DND-41 (cell line): ENCODE measurements at regions not wholly inside any gene's neighbourhood (a gene's known extent, or its start where the extent isn't known, plus 50 kb on each side); places are given as distances from the start of the nearest gene placed in this dataset.

Experiments
- ATAC-seq: fragments of 200-7000 bp; cut with Tn5 transposase; 3 replicates; pipeline ENCODE4 v1.9.1; 2021; ENCODE audit warnings: low read depth; ENCODE audit not compliant: insufficient read depth
- DNase-seq: peaks from one replicate; pipeline ENCODE4 v3.0.0-alpha.2; 2020
- H2AFZ ChIP-seq: 2 replicates; pipeline ENCODE4 v1.6.0; 2012; ENCODE audit warnings: low read depth, low read length
- H3K27ac ChIP-seq: 2 replicates; pipeline ENCODE4 v1.5.1; 2012; ENCODE audit warnings: low read length, inconsistent platforms
- H3K27me3 ChIP-seq: fragments of 200-600 bp; sonication (generic); 2 replicates; pipeline ENCODE4 v1.6.0; 2012; ENCODE audit warnings: low read length, mild to moderate bottlenecking, inconsistent platforms; ENCODE audit not compliant: insufficient read depth, poor library complexity
- H3K36me3 ChIP-seq: 2 replicates; pipeline ENCODE4 v1.5.1; 2012; ENCODE audit warnings: low read length, inconsistent platforms; ENCODE audit not compliant: insufficient read depth
- H3K4me1 ChIP-seq: 2 replicates; pipeline ENCODE4 v1.5.1; 2012; ENCODE audit warnings: mild to moderate bottlenecking, low read length; ENCODE audit not compliant: insufficient read depth
- H3K4me2 ChIP-seq: 2 replicates; pipeline ENCODE4 v1.6.0; 2012; ENCODE audit warnings: mild to moderate bottlenecking, moderate library complexity, low read length, inconsistent platforms; ENCODE audit not compliant: insufficient read depth
- H3K4me3 ChIP-seq, 2 experiments: fragments of 200-600 bp in 1 of 2; shearing (Covaris generic) in 1 of 2; 2 replicates each; pipeline ENCODE4 v1.5.1; 2012 to 2016; ENCODE audit warnings: inconsistent platforms in 2 of 2, low read length in 2 of 2, mild to moderate bottlenecking in 2 of 2, low read depth in 1 of 2, moderate library complexity in 1 of 2
- H3K79me2 ChIP-seq: 2 replicates; pipeline ENCODE4 v1.6.0; 2012; ENCODE audit warnings: low read length, inconsistent platforms; ENCODE audit not compliant: insufficient read depth
- H3K9ac ChIP-seq: 2 replicates; pipeline ENCODE4 v1.6.0; 2012; ENCODE audit warnings: low read depth, mild to moderate bottlenecking, inconsistent platforms, low read length, moderate library complexity
- H3K9me3 ChIP-seq: 2 replicates; pipeline ENCODE4 v1.5.1; 2012; ENCODE audit warnings: low read length, moderate library complexity, mild to moderate bottlenecking, inconsistent platforms; ENCODE audit not compliant: insufficient read depth, severe bottlenecking
- H4K20me1 ChIP-seq: 2 replicates; pipeline ENCODE4 v1.6.0; 2012; ENCODE audit warnings: low read length; ENCODE audit not compliant: insufficient read depth
- EZH2 ChIP-seq: IDR thresholded peaks from 3 replicates; pipeline ENCODE4 v1.6.1; 2012; ENCODE audit warnings: borderline replicate concordance, low read depth, mild to moderate bottlenecking, moderate library complexity, low read length, inconsistent platforms; ENCODE audit not compliant: severe bottlenecking
- TF ChIP-seq, protein P1 (sequence below): IDR thresholded peaks from 2 replicates; pipeline ENCODE4 v1.5.1; 2012; ENCODE audit warnings: borderline replicate concordance, low read length, moderate library complexity, mild to moderate bottlenecking; ENCODE audit not compliant: poor library complexity, severe bottlenecking; ENCODE audit errors: extremely low read depth

DNA sequence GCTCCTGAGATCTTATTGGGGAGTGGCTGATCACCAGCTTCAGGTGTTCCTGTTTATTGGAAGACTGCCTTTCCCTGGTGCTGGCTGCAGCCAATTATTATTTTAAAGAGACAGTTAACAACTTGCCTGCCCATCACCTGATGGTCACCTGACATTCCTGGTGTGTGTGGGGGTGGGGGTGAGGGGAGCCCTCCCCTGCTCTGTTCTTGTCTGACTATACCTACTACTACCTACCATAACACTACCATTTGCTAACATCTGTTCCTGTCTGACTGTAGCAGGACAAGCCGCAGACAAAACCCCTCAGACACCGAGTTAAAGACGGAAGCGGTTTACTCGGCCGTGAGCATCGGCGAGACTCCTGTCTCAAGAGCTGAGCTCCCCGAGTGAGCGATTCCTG is 54.9 kb upstream of the NBPF3 start:
- Histone ChIP-seq H3K36me3 (no peaks in the 10 kb centered on the region), H2AFZ (no peak overlapping the region), H3K27me3 (no peaks in the 10 kb centered on the region), H3K4me3 (no peak overlapping the region), H3K9ac (no peak overlapping the region), H3K4me2 (no peak overlapping the region), H3K9me3 (no peaks in the 10 kb centered on the region), H3K4me1 (no peaks in the 10 kb centered on the region), H4K20me1 (no peaks in the 10 kb centered on the region), H3K27ac (no peak overlapping the region), H3K79me2 (no peaks in the 10 kb centered on the region)
- ATAC-seq (no peak), DNase-seq (no peak)
- TF ChIP-seq, protein P1, sequence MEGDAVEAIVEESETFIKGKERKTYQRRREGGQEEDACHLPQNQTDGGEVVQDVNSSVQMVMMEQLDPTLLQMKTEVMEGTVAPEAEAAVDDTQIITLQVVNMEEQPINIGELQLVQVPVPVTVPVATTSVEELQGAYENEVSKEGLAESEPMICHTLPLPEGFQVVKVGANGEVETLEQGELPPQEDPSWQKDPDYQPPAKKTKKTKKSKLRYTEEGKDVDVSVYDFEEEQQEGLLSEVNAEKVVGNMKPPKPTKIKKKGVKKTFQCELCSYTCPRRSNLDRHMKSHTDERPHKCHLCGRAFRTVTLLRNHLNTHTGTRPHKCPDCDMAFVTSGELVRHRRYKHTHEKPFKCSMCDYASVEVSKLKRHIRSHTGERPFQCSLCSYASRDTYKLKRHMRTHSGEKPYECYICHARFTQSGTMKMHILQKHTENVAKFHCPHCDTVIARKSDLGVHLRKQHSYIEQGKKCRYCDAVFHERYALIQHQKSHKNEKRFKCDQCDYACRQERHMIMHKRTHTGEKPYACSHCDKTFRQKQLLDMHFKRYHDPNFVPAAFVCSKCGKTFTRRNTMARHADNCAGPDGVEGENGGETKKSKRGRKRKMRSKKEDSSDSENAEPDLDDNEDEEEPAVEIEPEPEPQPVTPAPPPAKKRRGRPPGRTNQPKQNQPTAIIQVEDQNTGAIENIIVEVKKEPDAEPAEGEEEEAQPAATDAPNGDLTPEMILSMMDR: no peak
- TF ChIP-seq EZH2: no peak

DNA sequence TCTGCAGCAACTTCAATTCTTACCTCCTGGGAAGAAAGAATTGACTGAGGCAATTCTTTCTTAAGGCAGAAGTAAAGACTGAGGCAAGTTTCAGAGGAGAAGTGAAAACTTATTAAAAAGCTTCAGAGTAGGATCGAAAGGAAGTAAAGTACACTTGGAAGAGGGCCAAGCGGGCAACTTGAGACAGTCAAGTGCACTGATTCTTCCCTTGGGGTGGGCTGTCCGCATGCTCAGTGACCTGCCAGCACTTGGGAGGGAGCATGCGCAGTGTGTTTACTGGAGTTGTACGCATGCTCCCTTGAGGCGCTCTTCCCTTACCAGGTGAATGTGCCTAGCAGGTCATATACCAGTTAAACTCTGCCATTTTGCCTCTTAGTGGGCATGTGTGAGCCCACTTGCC is 55.3 kb upstream of the NBPF3 start:
- Histone ChIP-seq H3K36me3 (no peaks in the 10 kb centered on the region), H3K9me3 (no peaks in the 10 kb centered on the region), H3K4me1 (no peaks in the 10 kb centered on the region), H4K20me1 (no peaks in the 10 kb centered on the region), H3K4me2 (no peak overlapping the region), H3K27ac (no peak overlapping the region), H3K27me3 (no peaks in the 10 kb centered on the region), H3K4me3 (no peak overlapping the region), H3K79me2 (no peaks in the 10 kb centered on the region), H3K9ac (no peak overlapping the region), H2AFZ (no peak overlapping the region)
- no peak for DNase-seq
- no peak for ATAC-seq
- TF ChIP-seq, protein P1: no peak
- TF ChIP-seq EZH2: no peak

DNA sequence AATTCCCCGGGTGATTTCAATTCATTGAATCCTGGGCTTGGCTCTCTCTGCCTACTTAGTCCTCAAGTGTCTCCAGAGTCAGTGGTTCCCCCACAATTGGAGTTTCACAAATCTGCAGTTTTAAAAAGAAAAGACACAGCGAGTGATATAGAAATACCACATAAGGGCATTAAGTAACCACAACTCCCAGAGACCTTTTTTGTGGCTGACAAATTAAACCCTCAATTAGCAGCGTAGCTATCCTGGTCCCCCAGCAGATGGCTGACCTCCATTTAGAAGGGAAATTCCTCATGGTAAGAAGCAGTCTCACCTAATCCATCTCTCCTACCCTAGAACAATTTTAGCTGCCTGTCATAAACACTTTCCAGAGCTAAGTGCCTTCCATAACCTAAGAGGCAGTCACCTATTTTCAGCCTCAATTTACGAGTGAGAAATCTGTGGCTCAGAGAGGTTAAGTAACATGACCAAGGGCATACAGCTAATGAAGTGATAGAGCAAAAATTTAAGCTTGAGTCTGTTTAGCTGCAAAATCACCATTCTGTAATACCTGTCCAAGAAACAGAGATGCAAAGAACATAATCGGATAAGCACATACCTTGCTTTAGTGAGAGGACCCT is 56.0 kb upstream of the NBPF3 start:
- no peak for ATAC-seq
- H3K27ac ChIP-seq: no peak overlapping the region
- no peak for TF ChIP-seq EZH2
- TF ChIP-seq, protein P1: no peak
- no peak overlapping the region for H3K4me2 ChIP-seq
- no peaks in the 10 kb centered on the region for H3K79me2 ChIP-seq
- H3K4me1 ChIP-seq: no peaks in the 10 kb centered on the region
- H4K20me1 ChIP-seq: no peaks in the 10 kb centered on the region
- no peaks in the 10 kb centered on the region for H3K9me3 ChIP-seq
- H3K9ac ChIP-seq: no peak overlapping the region
- DNase-seq: no peak
- H3K4me3 ChIP-seq: no peak overlapping the region
- H3K27me3 ChIP-seq: no peaks in the 10 kb centered on the region
- H2AFZ ChIP-seq: no peak overlapping the region
- no peaks in the 10 kb centered on the region for H3K36me3 ChIP-seq
